Inflammatory macrophage treated with lipopolysaccharide for 4 hours (primary cell): ENCODE measurements at regions not wholly inside any gene's neighbourhood (a gene's known extent, or its start where the extent isn't known, plus 50 kb on each side); places are given as distances from the start of the nearest gene placed in this dataset.
"Not testable (repeated sequence)": the region's sequence is repeated elsewhere in the genome, so short reads cannot be mapped to it uniquely, and the experiment has no call there.

Experiments used
- DNase-seq: peaks from one replicate; pipeline ENCODE4 v3.0.0-alpha.2; 2020

DNA sequence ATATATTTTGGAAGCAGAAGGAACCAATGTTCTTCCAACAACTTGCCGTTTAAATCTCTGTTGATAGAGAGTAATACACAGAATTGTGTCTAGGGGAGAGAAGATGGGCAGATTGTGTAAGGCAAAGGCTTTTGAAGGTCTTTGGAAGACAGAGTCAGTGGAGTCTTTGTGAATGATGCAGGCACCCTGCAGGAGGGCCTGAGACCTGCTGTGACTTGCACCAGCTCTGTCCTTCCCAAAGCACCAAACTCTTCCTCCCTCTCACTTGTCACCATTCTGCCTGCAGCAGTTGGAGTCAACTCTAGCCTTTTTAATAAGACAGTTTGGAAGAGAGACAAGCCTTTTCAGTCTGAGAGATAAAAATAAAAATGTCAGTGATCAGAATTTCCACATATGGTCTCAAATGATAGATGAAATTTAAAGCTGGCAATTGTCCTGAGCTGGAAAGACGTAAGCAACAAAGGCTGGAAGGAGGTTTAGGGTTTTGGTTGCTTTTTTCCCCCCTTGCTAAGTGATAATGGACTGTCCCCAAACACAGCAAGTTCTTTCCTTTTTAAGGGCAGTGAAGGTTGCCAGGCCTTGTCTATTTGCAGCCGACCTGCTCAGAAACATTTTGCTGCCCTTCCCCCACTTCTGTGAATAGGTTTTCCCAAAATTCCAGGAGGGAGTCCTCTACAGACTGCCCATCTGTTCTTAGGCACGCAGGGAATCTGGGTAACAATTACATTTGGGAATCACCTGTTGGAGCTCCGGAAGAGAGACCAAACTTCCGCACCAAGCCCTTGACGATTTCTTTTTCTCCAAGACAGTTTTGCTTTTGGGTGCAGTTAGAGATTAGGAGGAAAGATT, 103.0 kb upstream of the NTF3 start:
- DNase-seq = no peak

DNA sequence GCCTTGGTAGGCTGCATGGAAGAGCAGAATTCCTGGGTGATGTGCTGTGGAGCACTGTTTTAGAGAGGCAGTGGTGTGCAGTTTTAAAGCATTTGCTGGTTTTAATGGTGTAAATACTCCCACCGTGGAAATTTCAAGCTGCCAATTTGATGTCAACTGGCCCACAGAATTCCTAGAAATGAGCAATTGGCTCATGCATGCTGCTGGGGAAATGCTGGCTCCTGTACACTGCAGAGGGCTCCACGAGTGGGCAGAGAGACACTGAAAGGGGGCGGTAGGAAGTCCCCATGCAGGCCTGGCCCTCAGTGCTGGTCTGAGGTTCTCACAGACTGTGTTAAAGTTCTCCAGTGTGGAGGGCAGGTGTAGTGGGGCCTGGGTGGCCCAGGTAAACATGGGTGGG, 99.4 kb upstream of the NTF3 start:
- DNase-seq = peak; percentile 7

DNA sequence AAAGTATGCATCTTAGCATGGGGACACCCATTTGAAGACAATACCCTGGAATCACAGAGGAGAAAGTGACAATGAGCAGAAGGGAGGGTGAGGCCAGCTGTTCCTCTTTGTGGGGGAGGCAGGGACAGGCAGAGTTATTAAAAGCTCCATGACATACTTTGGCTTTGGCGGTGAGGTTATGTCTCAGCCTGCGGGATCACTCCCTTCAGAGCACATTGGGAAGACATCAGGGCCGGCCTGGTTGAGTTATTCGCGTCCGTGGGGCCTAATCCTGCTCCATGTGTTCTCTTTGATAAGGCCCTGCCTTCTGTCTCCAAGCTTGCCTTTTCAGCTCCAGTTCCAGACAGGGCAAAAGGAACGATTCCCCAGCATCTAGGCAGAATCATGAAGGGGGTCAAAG, 98.8 kb upstream of the NTF3 start:
- DNase-seq = peak; percentile 7

DNA sequence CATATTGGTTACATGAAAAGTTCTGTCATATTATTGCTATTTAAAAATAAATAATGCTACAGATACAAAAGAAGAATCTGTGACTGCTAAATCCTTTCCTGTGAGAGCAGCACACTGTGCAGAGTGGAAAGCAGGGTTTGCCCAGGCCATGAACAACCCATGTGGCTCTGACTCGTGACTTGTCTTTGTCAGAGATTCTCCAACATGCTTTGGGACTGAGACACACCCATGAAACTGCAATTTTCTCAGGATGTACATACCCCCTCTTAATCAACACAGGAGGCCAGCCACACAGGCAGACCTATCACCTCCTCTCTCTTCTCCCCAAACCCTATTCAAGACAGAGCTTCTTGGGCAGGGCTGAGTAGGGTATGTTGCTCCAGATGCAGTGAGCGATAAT, 96.8 kb upstream of the NTF3 start:
- DNase-seq = no peak

DNA sequence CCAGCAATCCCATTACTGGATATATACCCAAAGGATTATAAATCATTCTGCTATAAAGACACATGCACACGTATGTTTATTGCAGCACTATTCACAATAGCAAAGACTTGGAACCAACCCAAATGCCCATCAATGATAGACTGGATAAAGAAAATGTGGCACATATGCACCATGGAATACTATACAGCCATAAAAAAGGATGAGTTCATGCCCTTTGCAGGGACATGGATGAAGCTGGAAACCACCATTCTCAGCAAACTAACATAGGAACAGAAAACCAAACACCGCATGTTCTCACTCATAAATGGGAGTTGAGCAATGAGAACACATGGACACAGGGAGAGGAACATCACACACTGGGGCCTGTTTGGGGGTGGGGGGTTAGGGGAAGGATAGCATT, 90.8 kb upstream of the NTF3 start:
- not testable (repeated sequence) for DNase-seq

DNA sequence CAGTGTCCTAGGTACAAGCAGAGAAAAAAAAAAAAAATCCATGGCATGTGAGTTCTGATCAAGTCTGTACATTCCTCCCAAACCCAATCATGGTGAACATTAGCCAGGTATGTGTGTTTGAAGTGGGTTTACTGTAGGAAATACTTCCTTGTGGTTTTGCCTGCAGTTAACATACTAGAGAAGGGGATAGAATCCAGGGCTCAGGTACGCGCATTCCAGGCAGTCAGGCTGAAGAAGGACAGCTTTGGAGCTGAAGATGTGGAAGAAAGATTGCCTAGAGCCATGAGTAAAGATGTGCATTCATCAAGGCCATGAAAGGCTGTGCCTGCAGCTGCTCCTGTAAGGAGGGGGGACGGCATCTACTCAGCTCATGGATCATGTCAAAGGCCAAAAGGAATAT, 88.2 kb upstream of the NTF3 start:
- DNase-seq = no peak

DNA sequence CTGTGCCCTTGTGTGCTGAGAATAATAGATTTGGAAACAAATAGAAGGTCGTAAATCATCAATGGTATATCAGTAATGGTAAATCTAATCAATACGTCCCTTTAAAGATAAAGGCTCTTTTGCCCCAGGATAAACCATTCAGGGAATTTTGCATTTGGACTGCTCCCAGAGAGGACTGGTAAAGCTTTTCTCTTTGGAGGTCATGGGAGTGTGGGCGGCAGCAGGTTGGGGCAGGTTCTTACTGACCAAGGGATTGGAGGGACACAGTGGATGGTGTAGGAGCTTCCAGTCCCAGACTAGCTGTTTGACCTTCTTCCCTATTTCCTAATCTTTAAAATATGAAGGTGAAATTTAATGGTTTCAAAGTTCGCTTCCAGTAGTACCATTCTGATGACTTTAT, 87.8 kb upstream of the NTF3 start:
- DNase-seq = no peak

DNA sequence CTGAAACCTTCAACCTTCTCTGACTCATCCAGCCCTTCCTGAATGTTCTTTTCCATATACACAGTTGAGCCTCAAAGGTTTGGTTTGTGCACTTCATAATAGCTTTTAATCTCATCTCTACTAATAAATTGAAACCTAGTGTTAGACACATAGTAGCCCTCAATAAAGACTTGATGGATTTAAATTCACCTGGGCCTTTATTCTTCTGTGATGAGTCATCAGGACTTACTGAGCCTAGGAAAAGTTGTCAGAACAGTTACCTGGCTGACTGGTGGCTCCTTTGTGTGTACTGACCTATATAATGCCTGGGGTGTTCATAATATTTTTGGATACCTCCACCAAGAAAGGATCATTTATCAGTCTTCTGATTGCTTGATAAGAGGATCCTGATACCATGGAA, 86.4 kb upstream of the NTF3 start:
- no peak for DNase-seq

DNA sequence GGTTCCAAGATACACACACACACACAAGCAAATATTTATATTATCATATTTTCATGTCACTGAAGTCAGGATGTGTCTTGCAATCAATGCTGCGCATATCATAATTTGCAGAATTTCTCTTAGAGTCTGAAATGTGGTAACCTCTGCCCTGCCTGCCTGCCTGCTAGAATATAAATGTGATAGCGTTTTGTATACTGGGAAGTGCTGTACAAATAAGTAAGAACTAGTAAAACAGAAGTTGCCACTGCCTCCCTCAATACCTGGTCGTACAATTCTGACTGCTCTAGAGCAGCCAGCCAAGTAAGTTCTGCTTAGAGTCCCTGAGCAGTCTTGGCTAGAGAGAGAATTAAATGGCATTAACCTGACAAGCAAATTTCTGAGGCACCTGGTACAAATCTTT, 83.9 kb upstream of the NTF3 start:
- no peak for DNase-seq

DNA sequence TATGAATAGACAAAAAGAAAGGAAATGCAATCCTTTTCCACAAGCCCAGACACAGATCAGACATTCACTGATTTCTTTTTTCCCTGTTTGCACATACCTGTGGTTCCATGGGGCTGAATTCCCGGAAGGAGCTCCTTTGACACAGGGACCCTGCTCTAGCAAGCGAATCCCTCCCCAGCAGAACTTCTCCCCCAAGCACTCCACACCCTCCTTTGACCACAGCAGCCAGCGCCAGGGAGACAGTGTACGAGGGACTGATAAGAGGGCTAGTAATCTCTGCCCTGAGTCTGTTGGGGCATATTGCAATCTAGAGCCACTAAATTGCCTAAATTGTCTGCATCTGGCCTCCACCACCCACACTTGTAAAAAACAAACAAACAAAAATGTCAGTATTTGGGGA, 83.4 kb upstream of the NTF3 start:
- DNase-seq = no peak

DNA sequence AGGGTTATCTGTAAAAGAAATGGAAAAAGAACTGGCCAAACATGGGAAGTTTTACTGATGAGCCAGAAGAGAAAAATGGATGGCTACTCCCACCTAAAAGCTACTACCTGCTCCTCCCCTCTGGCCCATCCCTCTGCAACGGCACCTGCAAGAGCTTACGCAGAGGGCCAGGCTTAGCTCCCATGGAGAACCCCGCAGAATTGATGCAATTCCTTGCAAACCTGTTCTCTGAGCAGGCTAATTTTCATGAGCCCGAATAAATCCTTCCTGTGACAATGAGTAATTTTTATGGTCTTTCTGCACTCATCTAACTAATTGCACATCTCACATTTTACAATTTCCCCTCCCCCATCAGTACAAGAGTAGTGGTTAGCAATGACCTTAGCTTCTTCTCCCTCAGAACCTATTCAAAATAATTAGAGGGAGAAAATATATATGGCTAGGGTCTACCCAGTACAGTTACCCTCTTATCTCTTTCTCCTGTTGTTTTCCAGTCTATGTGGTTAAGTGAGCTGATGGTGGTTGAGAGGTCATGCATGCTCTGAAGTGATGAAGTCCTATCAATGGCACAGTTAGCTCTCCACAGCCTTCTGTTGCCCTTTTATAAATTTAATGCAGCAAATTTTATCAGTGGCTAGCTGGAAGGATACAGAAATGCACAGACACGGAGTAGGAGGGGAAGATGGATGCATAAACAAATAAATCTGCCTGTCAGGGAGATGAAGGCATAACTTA, 67.7 kb upstream of the NTF3 start:
- DNase-seq = no peak

DNA sequence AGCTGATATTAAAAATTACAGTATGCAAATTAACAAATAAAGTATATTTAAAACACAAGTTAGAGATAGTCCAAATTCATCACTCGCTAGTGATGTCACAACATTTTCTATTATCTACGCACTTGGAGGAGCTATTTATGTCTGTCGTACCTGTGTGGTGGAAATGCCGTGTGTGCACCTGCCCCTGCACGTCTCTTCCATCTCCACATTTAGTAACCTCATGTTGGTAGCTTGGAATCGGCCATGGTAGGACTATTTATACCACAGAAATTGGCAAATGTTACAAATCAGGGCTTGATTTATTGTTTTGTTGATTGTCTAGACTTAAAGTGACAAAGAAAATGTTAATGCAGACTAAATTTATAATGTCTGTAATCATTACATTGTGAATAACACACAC, 62.6 kb upstream of the NTF3 start:
- DNase-seq = no peak

DNA sequence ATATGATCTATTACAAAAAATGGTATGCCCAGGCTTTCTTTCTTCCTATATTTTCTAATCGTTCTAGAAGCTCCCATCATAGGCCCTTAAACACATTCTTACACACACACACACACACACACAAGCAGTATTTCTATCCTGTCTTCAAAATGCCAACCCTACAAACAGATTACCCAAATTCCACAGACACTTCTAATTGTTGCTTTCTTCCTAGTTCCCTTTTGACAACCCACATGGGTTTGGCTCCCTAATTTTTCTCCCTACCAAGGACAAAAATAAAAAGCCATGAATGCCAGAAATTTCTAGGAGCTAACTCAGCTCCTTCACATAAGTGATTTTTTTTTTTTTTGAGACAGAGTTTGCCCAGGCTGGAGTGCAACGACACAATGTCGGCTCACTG, 60.3 kb upstream of the NTF3 start:
- no peak for DNase-seq

DNA sequence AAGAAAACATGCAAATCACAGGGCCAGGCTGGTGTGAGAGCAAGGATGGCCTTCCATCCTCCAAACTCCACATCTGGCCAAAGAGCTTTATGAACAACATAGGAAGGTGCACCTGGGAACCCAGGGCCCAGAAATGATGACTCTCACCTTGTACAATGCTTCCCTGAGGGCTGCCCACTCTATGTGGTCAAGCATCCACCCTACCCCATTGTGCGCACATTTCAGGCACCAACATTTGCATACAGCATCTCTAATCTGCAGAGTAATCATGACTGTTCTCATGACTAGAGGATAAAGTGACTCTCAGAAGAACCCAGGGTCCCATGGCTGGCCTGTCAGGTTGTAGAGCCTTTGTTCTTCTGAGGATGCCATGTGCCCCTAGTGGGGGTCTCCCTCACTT, 57.2 kb upstream of the NTF3 start:
- DNase-seq = no peak

DNA sequence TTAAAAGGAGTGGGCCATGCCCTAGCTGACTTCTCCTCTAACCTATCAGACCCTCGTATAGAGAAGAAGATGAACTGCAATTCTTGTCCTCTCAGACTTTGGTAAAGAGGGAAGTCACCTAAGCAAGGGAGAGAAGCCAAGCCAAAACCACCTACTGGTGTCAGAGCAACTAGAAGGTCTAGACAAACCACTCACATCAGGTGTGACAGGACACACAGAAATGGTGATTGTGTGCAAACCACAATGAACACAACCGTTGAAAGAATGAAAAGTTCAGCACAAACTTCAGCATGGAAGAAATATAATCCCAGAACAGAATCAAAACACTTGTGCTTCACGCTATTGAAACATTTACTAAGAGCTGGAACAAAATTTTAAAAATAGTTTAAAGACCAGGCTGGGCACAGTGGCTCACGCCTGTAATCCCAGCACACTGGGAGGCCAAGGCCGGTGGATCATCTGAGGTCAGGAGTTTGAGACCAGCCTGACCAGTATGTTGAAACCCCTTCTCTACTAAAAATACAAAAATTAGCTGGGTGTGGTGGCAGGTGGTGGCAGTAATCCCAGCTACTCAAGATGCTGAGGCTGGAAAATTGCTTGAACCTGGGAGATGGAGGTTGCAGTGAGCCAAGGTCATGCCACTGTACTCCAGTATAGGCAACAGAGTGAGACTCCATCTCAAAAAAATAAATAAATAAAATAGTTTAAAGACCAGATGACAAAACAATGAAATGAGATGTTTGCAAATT, 56.2 kb upstream of the NTF3 start:
- no peak for DNase-seq

DNA sequence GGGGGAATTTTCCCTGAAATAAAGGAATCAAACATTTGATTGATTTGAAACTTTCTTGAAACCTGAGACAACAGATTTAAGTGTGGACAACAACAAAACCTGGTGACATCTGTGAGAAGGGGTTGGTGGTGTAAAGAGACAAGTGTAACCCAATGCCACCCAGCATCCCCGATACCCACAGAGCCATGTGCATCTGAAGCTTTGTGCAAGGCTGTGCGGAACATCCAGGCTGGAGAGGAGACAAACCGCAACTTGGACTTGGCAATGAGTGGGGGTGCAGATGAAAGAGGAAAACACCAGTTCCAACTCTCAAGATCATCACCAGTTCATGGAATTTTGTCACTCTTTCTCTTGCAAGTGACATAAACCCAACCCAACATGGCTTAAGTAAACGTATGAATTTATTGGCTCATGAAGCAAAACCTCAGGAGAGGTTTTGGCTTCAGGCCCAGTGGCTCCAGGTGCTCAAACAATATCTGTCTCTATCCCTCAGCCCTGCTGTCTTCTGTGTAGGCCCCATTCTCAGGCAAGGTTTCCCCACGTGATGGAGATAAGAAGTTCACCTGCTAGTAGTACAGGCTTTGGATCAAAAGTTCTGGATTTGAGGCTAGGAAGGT, 55.2 kb upstream of the NTF3 start:
- no peak for DNase-seq

DNA sequence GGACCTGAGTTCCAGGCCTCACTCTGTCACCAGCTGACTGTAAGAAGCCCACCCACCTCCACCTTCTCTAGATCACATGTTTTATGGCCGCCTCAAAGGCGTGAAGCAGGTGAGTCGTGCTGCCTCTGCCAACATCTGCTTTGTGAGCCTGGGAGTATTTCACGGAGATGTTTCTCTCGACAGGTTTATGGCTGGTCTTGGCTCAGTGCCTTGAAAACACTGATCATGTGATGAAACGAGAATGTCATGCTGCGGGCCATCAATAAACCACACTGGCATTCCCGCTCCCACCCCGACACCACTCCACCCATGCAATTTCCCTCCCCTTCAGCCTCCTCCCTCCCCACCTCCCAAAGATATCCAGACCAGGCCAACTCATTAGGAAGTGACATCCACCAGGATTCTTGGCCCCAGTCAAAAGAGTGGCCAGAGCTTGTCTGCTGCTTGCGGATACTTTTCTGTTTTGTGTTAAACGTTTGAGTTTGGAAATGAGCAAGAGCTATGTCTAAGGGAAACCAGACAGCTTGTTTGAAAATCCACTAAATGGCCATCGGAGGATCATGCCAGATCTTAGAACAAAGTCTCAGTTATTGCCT, 53.8 kb upstream of the NTF3 start:
- no peak for DNase-seq

DNA sequence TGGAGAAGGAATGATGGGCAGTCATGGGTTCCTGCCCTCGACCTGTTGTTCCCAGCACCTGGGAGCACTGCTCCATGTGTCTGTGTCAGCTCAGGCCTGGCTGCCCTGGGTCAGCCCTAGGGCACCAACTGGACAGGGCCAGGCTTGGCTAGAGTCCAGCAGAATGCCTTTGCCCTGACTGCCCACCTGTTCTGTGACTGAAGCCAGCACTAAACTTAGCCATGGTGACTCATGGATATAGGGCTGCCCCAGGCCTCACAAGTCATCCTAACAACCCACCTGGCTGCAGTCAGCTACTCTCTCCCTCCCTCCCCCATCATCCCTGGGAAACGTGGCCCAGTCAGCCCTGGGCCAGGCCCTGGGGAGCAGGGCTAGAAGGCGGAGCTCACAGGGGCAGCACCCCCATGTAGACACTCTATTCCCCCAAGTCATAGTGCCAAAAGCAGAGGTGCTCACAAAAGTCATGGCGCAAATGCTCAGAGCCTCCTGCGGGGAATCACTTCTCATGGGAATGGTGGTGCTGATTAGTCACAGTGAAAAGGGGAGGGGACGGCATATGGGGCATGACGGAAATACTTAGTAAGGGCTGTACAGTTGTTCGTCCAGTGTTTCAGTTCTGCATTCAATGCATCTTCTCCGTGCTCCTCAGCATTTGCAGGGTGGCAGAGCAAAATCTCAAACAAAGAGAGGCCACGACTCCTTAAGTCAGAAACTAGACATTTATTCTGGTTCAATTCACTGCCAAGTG, 52.0 kb upstream of the NTF3 start:
- no peak for DNase-seq
